Endothelial cell of umbilical vein (primary cell): ENCODE measurements at regions not wholly inside any gene's neighbourhood (a gene's known extent, or its start where the extent isn't known, plus 50 kb on each side); places are given as distances from the start of the nearest gene placed in this dataset.

Source experiments
- BruUV-seq: library from RNA; stranded (reverse); fragments of 400-500 nt; replicated peaks from 2 replicates; lab custom pipeline; 2021; lab: Mats Ljungman, UMichigan
- CTCF ChIA-PET: fragments of 300-600, 350-600 bp; sonication (Branson Sonifier 250); formaldehyde crosslinking; loops from one replicate; lab custom pipeline; 2021; ENCODE audit warnings: antibody characterized with exemption, inconsistent platforms; lab: Charles Lee
- POLR2A ChIA-PET: fragments of 300-600, 350-600 bp; sonication (Branson Sonifier 250); formaldehyde crosslinking; loops from one replicate; lab custom pipeline; 2021; ENCODE audit warnings: antibody characterized with exemption, inconsistent platforms; lab: Charles Lee
- DNase-seq: peaks from one replicate; pipeline ENCODE4 v3.0.0-alpha.2; 2011; ENCODE audit warnings: low read depth, low spot score
- FAIRE-seq: peaks from 2 replicates; lab custom pipeline; 2011; peaks lifted over from hg19 to GRCh38; lab: Jason Lieb, UNC
- H2AFZ ChIP-seq: 2 replicates; pipeline ENCODE4 v1.6.0; 2012; ENCODE audit warnings: low read depth, low read length, control low read depth, inconsistent platforms
- H3K27ac ChIP-seq: 2 replicates; pipeline ENCODE4 v1.5.1; 2011; ENCODE audit warnings: low read depth, mild to moderate bottlenecking, control low read depth, low read length, moderate library complexity; ENCODE audit not compliant: insufficient read depth
- H3K27me3 ChIP-seq, 2 experiments: 2 replicates each; pipeline versions ENCODE4 v1.6.0 to v1.6.1; 2011; ENCODE audit warnings: low read length in 2 of 2, mixed read lengths in 1 of 2; ENCODE audit not compliant: control insufficient read depth in 2 of 2, insufficient read depth in 2 of 2
- H3K36me3 ChIP-seq, 2 experiments: 2 replicates in 1 of 2; 3 replicates in 1 of 2; pipeline ENCODE4 v1.5.1; 2011; ENCODE audit warnings: low read length in 2 of 2, mild to moderate bottlenecking in 1 of 2, moderate library complexity in 1 of 2; ENCODE audit not compliant: control insufficient read depth in 2 of 2, insufficient read depth in 2 of 2; ENCODE audit errors: extremely low read depth in 1 of 2
- H3K4me1 ChIP-seq: 3 replicates; pipeline ENCODE4 v1.5.1; 2011; ENCODE audit warnings: mild to moderate bottlenecking, low read length; ENCODE audit not compliant: control insufficient read depth, insufficient read depth; ENCODE audit errors: extremely low read depth
- H3K4me2 ChIP-seq: 2 replicates; pipeline ENCODE4 v1.6.1; 2011; ENCODE audit warnings: low read length, control low read depth, mixed read lengths; ENCODE audit not compliant: insufficient read depth
- H3K4me3 ChIP-seq, 3 experiments: fragments of 200-600 bp in 1 of 3; sonication (generic), shearing (Covaris generic) in 1 of 3; replicated peaks in 1 of 3; 2 replicates each; pipeline ENCODE4 v1.5.1; 2011 to 2016; ENCODE audit warnings: control low read depth in 3 of 3, low read length in 3 of 3, mild to moderate bottlenecking in 2 of 3, inconsistent platforms in 1 of 3, low read depth in 1 of 3, moderate library complexity in 1 of 3; ENCODE audit not compliant: insufficient read depth in 1 of 3
- H3K79me2 ChIP-seq: 2 replicates; pipeline ENCODE4 v1.6.0; 2012; ENCODE audit warnings: low read length, inconsistent platforms; ENCODE audit not compliant: control insufficient read depth, insufficient read depth
- H3K9ac ChIP-seq: replicated peaks from 2 replicates; pipeline ENCODE3; 2011; ENCODE audit warnings: low read length, control low read depth; ENCODE audit not compliant: insufficient read depth; ENCODE audit errors: extremely low read depth
- H3K9me1 ChIP-seq: replicated peaks from 3 replicates; pipeline ENCODE4 v1.6.0; 2011; ENCODE audit warnings: mild to moderate bottlenecking, low read length; ENCODE audit not compliant: control insufficient read depth, insufficient read depth; ENCODE audit errors: extremely low read depth
- H3K9me3 ChIP-seq: replicated peaks from 2 replicates; pipeline ENCODE4 v1.5.1; 2012; ENCODE audit warnings: low read length, inconsistent platforms; ENCODE audit not compliant: control insufficient read depth, insufficient read depth
- H4K20me1 ChIP-seq: replicated peaks from 2 replicates; pipeline ENCODE3; 2011; ENCODE audit warnings: mild to moderate bottlenecking, low read length; ENCODE audit not compliant: control insufficient read depth, insufficient read depth; ENCODE audit errors: extremely low read depth
- CTCF ChIP-seq, 2 donors: IDR thresholded peaks; 1 replicate in 1 of 2; 2 replicates in 1 of 2; pipeline ENCODE4 v1.5.1; 2011; ENCODE audit warnings: low read length in 2 of 2, mild to moderate bottlenecking in 2 of 2, moderate library complexity in 2 of 2, control low read depth in 1 of 2, inconsistent platforms in 1 of 2, low read depth in 1 of 2; ENCODE audit not compliant: insufficient read depth in 1 of 2; ENCODE audit errors: extremely low read depth in 1 of 2
- EZH2 ChIP-seq: IDR thresholded peaks from 2 replicates; pipeline ENCODE4 v1.6.1; 2012; ENCODE audit warnings: borderline replicate concordance, low read depth, mild to moderate bottlenecking, moderate library complexity, low read length, inconsistent platforms; ENCODE audit not compliant: severe bottlenecking
- FOS ChIP-seq: IDR thresholded peaks from 2 replicates; pipeline ENCODE4 v1.6.1; 2011; ENCODE audit warnings: mild to moderate bottlenecking, low read length, moderate library complexity, borderline replicate concordance; ENCODE audit not compliant: insufficient read depth
- GATA2 ChIP-seq: IDR thresholded peaks from 2 replicates; pipeline ENCODE4 v1.7.0; 2011; ENCODE audit warnings: low read depth, mild to moderate bottlenecking, moderate library complexity, mixed read lengths, low read length; ENCODE audit not compliant: insufficient read length, insufficient read depth
- JUN ChIP-seq: IDR thresholded peaks from 2 replicates; pipeline ENCODE4 v1.6.1; 2011; ENCODE audit warnings: borderline replicate concordance, low read depth; ENCODE audit not compliant: insufficient read length, insufficient read depth
- MYC ChIP-seq: IDR thresholded peaks from one replicate; pipeline ENCODE4 v1.6.1; 2011; ENCODE audit warnings: mild to moderate bottlenecking, low read depth, low read length
- POLR2A ChIP-seq: IDR thresholded peaks from 2 replicates; pipeline ENCODE4 v1.6.1; 2012; ENCODE audit warnings: low read depth, mild to moderate bottlenecking, control low read depth, low read length
- POLR2AphosphoS5 ChIP-seq: IDR thresholded peaks from 2 replicates; pipeline ENCODE4 v1.6.1; 2012; ENCODE audit warnings: low read depth, mild to moderate bottlenecking, control low read depth, low read length, moderate library complexity; ENCODE audit not compliant: insufficient read depth
- dilution Hi-C: fragments of 300-500 bp; cut with MboI; formaldehyde crosslinking; loops from one replicate; pipeline ENCODE4 v1.15.0; 2019; ENCODE audit warnings: low sequenced_read_pairs; ENCODE audit not compliant: extremely low pct_ligation_motif_present
- intact Hi-C: fragments of 100-400 bp; cut with micrococcal nuclease; formaldehyde crosslinking; loops from one replicate; pipeline ENCODE4 v1.10.0; 2022
- TF ChIP-seq, protein P1 (sequence below): IDR thresholded peaks from 2 replicates; pipeline ENCODE4 v1.6.1; 2011; ENCODE audit not compliant: insufficient read depth, insufficient read length

GRCh38 chr2:64403426-64403825, 50.5 kb upstream of the LGALSL start:
- Histone ChIP-seq H3K4me2 (peak overlapping the region; percentile 79), H3K9me1 (no peaks in the 10 kb centered on the region), H3K27me3 (peaks cover 5 to 15% of the 10 kb centered on the region in 2 experiments), H3K79me2 (no peaks in the 10 kb centered on the region), H3K4me3 (no peak overlapping the region), H2AFZ (peak overlapping the region; percentile 73), H3K4me1 (peaks cover 35% of the 10 kb centered on the region), H3K9me3 (no peaks in the 10 kb centered on the region), H3K36me3 (no peaks in the 10 kb centered on the region), H3K9ac (peak overlapping the region; percentile 35), H3K27ac (peak overlapping the region; percentile 72), H4K20me1 (no peaks in the 10 kb centered on the region)
- no peak for FAIRE-seq
- DNase-seq: no peak
- no peak for TF ChIP-seq FOS
- no peak for TF ChIP-seq POLR2AphosphoS5
- no peak for TF ChIP-seq EZH2
- TF ChIP-seq JUN: no peak
- TF ChIP-seq, protein P1, sequence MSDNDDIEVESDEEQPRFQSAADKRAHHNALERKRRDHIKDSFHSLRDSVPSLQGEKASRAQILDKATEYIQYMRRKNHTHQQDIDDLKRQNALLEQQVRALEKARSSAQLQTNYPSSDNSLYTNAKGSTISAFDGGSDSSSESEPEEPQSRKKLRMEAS: no peak
- TF ChIP-seq CTCF (IDR thresholded peaks at IDR 0.05; ENCODE audit: extremely low read depth in 1 of 2, insufficient read depth in 1 of 2, low read depth in 1 of 2, low read length in 2 of 2): no peak
- no peak for TF ChIP-seq POLR2A
- no peak for TF ChIP-seq GATA2
- TF ChIP-seq MYC: no peak
- ChIA-PET CTCF (interaction anchor here (0.8 to 4.1 kb wide), 6 partner anchors 14 to 91 kb away, joined by 3 to 23 read pairs (median 7); partner anchors contain the start of gene LGALSL), POLR2A (no interaction called here)
- intact Hi-C loops: loop anchor here (1.0 to 5.0 kb wide), 3 partner anchors 86 to 474 kb away; partner anchors contain the start of gene PELI1
- no TSS peak for BruUV-seq
- dilution Hi-C loops: no loop called here
